ENCODE measurements at regions not wholly inside any gene's neighbourhood (a gene's known extent, or its start where the extent isn't known, plus 50 kb on each side); places are given as distances from the start of the nearest gene placed in this dataset.

GRCh38 chr16:35386619-35387018 lies 1927.2 kb downstream of the TP53TG3F start:
- TF ChIP-seq CTCF (IDR thresholded peaks at IDR 0.05 in 2 of 3, conservative IDR thresholded peaks at IDR 0.05 in 1 of 3; ENCODE audit: borderline replicate concordance in 1 of 3, insufficient read depth in 1 of 3, low read depth in 2 of 3, low read length in 2 of 3): no peak
- TF ChIP-seq EZH2phosphoT487 (IDR thresholded peaks at IDR 0.05; ENCODE audit: borderline replicate concordance): no peak

Data from HCT116 (cell line).